SK-N-MC (cell line): ENCODE measurements at regions not wholly inside any gene's neighbourhood (a gene's known extent, or its start where the extent isn't known, plus 50 kb on each side); places are given as distances from the start of the nearest gene placed in this dataset.
"Not testable (repeated sequence)": the region's sequence is repeated elsewhere in the genome, so short reads cannot be mapped to it uniquely, and the experiment has no call there.

ENCODE experiments used
- DNase-seq: peaks from one replicate; pipeline ENCODE4 v3.0.0-alpha.2; 2011; ENCODE audit warnings: low read depth, low spot score
- H3K27ac ChIP-seq: fragments of 200-600 bp; sonication (generic); 2 replicates; pipeline ENCODE4 v1.5.1; 2016; ENCODE audit warnings: mixed run types
- H3K36me3 ChIP-seq: fragments of 200-600 bp; sonication (generic); 2 replicates; pipeline ENCODE4 v1.6.1; 2017; ENCODE audit warnings: antibody characterized with exemption, low read length, mixed read lengths; ENCODE audit not compliant: insufficient read depth
- H3K4me3 ChIP-seq: fragments of 200-600 bp; sonication (generic); 2 replicates; pipeline ENCODE4 v1.5.1; 2016
- H3K9ac ChIP-seq: fragments of 200-600 bp; sonication (generic); 2 replicates; pipeline ENCODE4 v1.8.0; 2017; ENCODE audit warnings: mixed run types, mixed read lengths; ENCODE audit not compliant: insufficient read length
- H3K9me3 ChIP-seq: fragments of 200-600 bp; sonication (generic); 2 replicates; pipeline ENCODE4 v1.6.1; 2017; ENCODE audit warnings: low read depth, mild to moderate bottlenecking, antibody characterized with exemption, low read length, moderate library complexity, mixed read lengths
- EZH2 ChIP-seq: fragments of 200-600 bp; sonication (generic); IDR thresholded peaks from one replicate; pipeline ENCODE4 v1.6.1; 2017; ENCODE audit warnings: antibody characterized with exemption
- FOXP2 ChIP-seq: optimal IDR thresholded peaks from 2 replicates; pipeline ENCODE3; 2011; ENCODE audit warnings: mild to moderate bottlenecking, moderate library complexity; ENCODE audit not compliant: insufficient read depth; ENCODE audit errors: extremely low read length, control extremely low read depth
- POLR2AphosphoS5 ChIP-seq: IDR thresholded peaks from 2 replicates; pipeline ENCODE4 v1.6.1; 2012; ENCODE audit warnings: mild to moderate bottlenecking, low read depth, low read length, borderline replicate concordance

DNA sequence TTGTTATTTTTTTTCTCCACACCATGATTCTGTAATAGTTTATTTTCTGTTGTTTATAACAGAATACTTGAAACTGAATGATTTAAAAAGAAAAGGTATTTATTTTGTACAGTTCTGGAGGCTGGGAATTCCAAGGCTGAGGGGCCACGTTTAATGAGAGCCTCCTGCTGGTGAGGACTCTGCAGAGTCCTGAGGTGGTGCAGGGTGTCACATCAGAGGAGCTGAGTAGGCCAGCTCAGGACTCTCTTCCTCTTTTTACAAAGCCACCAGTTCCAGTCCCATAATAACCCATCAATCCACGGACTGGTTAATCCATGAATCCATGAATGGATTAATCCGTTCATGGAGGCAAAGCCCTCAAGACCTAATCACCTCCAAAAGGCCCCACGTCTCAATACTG is 71.6 kb downstream of the TFAP2A start:
- no peak overlapping the region for H3K27ac ChIP-seq
- H3K9me3 ChIP-seq: no peaks in the 10 kb centered on the region
- no peak overlapping the region for H3K4me3 ChIP-seq
- TF ChIP-seq POLR2AphosphoS5 (no peak), EZH2 (no peak), FOXP2 (no peak)
- DNase-seq: no peak
- no peaks in the 10 kb centered on the region for H3K36me3 ChIP-seq
- no peak overlapping the region for H3K9ac ChIP-seq

DNA sequence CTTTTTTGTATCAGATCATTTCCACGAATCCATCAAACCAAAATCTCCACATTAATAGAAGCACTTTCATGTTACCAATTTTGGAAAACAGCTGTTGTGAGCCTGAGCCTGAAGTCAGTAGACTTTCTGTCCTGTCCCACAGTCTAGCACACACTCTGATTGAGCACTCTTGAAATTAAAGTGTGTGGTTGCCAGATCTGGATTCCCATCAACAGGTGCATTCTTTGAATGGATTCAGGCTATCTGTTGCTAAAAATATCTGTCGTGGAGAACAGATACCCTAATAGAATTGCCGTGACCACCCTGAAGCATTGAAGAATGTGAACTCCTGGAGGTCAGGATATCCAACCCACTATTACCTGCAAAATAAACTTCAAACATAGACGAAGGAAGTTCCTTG is 73.3 kb downstream of the TFAP2A start:
- no peak overlapping the region for H3K27ac ChIP-seq
- no peak for DNase-seq
- no peaks in the 10 kb centered on the region for H3K9me3 ChIP-seq
- H3K9ac ChIP-seq: no peak overlapping the region
- TF ChIP-seq FOXP2: no peak
- no peak for TF ChIP-seq EZH2
- no peak for TF ChIP-seq POLR2AphosphoS5
- no peak overlapping the region for H3K4me3 ChIP-seq
- H3K36me3 ChIP-seq: no peaks in the 10 kb centered on the region

DNA sequence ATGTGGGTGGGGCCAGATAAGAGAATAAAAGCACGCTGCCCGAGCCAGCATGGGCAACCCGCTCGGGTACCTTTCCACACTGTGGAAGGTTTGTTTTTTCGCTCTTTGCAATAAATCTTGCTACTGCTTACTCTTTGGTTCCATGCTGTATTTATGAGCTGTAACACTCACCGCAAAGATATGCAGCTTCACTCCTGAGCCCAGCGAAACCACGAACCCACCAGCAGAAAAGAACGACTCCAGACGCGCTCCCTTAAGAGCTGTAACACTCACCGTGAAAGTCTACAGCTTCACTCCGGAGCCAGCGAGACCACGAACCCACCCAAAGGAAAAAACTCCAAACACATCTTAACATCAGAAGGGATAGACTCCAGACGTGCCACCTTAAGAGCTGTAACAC is 76.7 kb downstream of the TFAP2A start:
- DNase-seq: no peak
- no peak overlapping the region for H3K4me3 ChIP-seq
- TF ChIP-seq FOXP2 (no peak), POLR2AphosphoS5 (no peak), EZH2 (no peak)
- H3K36me3 ChIP-seq: no peaks in the 10 kb centered on the region
- H3K27ac ChIP-seq: no peak overlapping the region
- H3K9me3 ChIP-seq: no peaks in the 10 kb centered on the region
- no peak overlapping the region for H3K9ac ChIP-seq

DNA sequence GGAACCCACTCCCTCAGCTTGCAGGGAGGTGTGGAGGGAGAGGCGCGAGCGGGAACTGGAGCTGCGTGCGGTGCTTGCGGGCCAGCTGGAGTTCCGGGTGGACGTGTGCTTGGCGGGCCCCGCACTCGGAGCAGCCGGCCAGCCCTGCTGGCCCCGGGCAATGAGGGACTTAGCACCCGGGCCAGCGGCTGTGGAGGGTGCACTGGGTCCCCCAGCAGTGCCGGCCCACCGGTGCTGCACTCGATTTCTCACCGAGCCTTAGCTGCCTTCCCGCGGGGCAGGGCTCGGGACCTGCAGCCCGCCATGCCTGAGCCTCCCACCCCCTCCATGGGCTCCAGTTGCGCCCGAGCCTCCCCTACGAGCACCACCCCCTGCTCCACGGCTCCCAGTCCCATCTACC is 77.5 kb downstream of the TFAP2A start:
- H3K27ac ChIP-seq, DNase-seq, H3K4me3 ChIP-seq, H3K36me3 ChIP-seq, H3K9me3 ChIP-seq, H3K9ac ChIP-seq: not testable (repeated sequence)

DNA sequence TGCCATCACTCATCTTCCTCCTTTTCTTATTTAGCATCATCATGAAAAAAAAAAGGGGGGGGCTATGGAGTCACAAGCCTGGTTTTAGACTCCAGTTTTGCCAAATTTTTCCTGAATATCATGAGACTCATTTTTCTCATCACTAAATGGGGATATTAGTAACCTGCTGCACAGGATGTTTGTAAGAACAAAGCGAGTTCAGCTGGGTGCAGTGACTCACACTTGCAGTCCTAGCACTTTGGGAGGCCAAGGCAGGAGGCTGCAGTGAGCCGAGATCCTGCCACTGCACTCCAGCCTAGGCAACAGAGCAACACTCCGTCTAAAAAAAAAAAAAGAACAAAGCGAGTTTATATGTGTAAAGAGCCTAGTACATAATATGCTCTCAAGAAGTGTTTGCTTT is 82.8 kb downstream of the TFAP2A start:
- no peak overlapping the region for H3K4me3 ChIP-seq
- no peak overlapping the region for H3K9ac ChIP-seq
- H3K9me3 ChIP-seq: no peaks in the 10 kb centered on the region
- no peak for TF ChIP-seq FOXP2
- TF ChIP-seq EZH2: no peak
- TF ChIP-seq POLR2AphosphoS5: no peak
- no peak for DNase-seq
- H3K36me3 ChIP-seq: no peaks in the 10 kb centered on the region
- no peak overlapping the region for H3K27ac ChIP-seq

DNA sequence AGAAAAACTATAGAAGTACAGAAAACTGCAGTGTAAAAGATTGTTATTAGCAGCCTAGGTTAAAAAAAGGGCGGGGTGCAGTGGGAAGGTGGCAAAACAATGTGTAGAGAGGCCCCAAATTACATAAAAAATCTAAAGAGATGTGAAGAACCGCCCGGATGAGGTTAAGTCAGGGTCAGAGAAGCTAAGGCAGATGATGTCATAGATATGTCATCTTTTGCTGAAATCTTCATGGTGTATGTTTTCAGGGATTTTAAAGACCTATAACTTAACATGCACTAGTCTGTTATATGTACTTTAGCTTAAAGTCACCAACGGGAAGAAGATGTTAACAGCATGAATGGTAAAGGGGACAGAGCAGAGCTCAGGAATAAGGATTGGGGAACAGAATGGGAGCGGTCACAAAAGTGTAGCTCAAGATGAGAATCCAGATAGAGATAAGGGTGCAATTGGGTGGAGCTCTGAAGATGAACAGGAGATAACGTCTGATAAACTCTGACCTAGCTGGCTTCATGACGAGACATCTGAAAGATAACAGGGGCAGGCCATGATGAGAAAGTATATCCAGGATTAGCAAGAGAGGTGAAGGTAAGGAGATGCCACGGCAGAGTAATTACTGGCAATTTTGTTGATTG is 83.4 kb downstream of the TFAP2A start:
- Histone ChIP-seq H3K9me3 (no peaks in the 10 kb centered on the region), H3K9ac (no peak overlapping the region), H3K4me3 (no peak overlapping the region), H3K36me3 (no peaks in the 10 kb centered on the region), H3K27ac (no peak overlapping the region)
- no peak for DNase-seq
- TF ChIP-seq POLR2AphosphoS5: no peak
- TF ChIP-seq FOXP2: no peak
- TF ChIP-seq EZH2: no peak

DNA sequence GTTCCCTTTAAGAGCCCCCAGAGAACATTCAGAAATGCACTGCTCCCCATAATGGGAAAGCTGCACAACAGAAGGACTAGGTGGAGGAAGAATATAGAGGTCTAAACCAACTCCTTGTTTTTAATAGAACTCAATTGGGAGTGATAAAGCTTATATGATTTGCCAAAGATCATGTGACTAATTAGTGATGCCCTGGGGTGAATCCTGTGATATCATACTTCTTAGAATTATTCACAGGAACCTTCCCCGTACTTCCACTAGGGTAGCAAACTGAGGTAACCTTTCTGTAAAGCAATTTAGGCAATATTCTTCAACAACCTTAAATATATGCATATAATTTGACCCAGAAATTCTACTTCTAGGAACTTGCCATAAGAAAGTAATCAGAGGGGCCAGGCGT is 84.4 kb downstream of the TFAP2A start:
- no peaks in the 10 kb centered on the region for H3K9me3 ChIP-seq
- no peak for DNase-seq
- TF ChIP-seq POLR2AphosphoS5 (no peak), EZH2 (no peak), FOXP2 (no peak)
- H3K4me3 ChIP-seq: no peak overlapping the region
- no peaks in the 10 kb centered on the region for H3K36me3 ChIP-seq
- H3K9ac ChIP-seq: no peak overlapping the region
- H3K27ac ChIP-seq: no peak overlapping the region

DNA sequence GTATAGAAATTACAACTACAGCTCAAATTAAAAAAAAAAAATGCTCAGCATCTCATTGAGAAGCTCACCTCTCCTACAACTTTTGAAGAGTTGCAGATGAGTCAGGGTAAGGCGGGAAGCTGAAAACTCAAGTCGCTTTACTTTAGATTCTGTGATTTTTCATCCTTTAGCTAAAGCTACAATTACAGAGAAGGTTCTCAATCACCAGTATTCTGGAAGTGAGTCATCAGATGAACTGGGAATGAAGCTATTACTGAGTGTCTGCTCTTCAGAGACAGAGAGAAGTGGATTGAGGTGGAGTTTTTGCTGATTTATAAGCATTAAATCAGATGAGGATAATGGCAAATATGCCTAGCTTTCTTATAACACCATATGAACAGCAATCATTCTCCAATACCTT is 91.9 kb downstream of the TFAP2A start:
- Histone ChIP-seq H3K9me3 (no peaks in the 10 kb centered on the region), H3K4me3 (no peak overlapping the region), H3K9ac (no peak overlapping the region), H3K36me3 (no peaks in the 10 kb centered on the region), H3K27ac (no peak overlapping the region)
- no peak for DNase-seq
- no peak for TF ChIP-seq FOXP2
- TF ChIP-seq POLR2AphosphoS5: no peak
- no peak for TF ChIP-seq EZH2

DNA sequence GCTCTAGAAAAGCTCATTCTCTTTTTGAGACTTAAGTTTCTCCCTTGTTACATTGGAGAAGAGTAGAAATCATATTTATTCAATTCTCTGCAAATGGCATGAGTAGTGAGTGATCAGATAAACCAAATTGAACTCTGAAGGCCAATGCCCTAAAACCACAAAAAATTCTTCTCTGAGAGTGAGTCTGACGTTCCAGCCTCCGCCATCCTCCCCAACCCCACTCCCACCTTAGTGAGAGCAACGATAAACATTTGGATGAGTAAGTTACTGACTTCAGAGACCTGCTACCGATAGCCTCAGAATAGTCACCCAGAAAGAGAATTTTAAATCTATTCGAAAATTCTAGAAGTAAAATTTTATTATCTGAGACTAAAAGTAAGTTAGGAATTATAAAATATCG is 94.6 kb downstream of the TFAP2A start:
- Histone ChIP-seq H3K9me3 (no peaks in the 10 kb centered on the region), H3K27ac (no peak overlapping the region), H3K9ac (no peak overlapping the region), H3K36me3 (no peaks in the 10 kb centered on the region), H3K4me3 (no peak overlapping the region)
- TF ChIP-seq FOXP2 (no peak), POLR2AphosphoS5 (no peak), EZH2 (no peak)
- no peak for DNase-seq

DNA sequence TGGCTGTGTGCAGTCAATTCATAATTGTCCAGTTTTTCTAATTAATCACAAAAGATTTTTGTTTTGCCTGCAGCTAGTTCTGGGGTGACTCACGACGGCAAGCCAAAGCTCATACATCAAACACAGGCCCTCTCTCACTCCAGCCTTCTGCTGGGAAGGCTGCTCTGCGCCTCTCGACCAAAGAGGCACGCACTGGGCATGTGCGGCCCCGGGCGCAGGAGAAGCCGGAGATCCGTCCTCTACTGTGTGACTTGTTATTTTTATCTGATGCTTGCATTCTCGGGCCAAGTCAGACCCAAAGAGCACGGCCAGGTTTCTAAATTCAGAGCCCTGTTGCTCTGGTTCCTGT is 98.5 kb downstream of the TFAP2A start:
- TF ChIP-seq EZH2 (no peak), FOXP2 (no peak), POLR2AphosphoS5 (no peak)
- Histone ChIP-seq H3K27ac (no peak overlapping the region), H3K9me3 (no peaks in the 10 kb centered on the region), H3K36me3 (no peaks in the 10 kb centered on the region), H3K9ac (no peak overlapping the region), H3K4me3 (no peak overlapping the region)
- no peak for DNase-seq
